ENCODE measurements at regions not wholly inside any gene's neighbourhood (a gene's known extent, or its start where the extent isn't known, plus 50 kb on each side); places are given as distances from the start of the nearest gene placed in this dataset.

- TF ChIP-seq EZH2 (IDR thresholded peaks at IDR 0.05) (no peak), POLR2AphosphoS5 (IDR thresholded peaks at IDR 0.05; ENCODE audit: borderline replicate concordance, low read depth, low read length) (no peak), FOXP2 (optimal IDR thresholded peaks at IDR 0.05; ENCODE audit: control extremely low read depth, extremely low read length, insufficient read depth) (no peak)
Observed at GRCh38 chr2:14982790-14983189, 350.3 kb downstream of the LRATD1 start.
